SU-DHL-6 (cell line): ENCODE measurements at regions not wholly inside any gene's neighbourhood (a gene's known extent, or its start where the extent isn't known, plus 50 kb on each side); places are given as distances from the start of the nearest gene placed in this dataset.

ENCODE experiments used
- H2AFZ ChIP-seq: fragments of 200-600 bp; sonication (generic); 2 replicates; pipeline ENCODE4 v1.6.1; 2014; ENCODE audit warnings: low read depth, mild to moderate bottlenecking, moderate library complexity, mixed read lengths, antibody characterized with exemption, low read length; ENCODE audit not compliant: severe bottlenecking
- H3F3A ChIP-seq: fragments of 200-600 bp; shearing (Covaris generic); 2 replicates; pipeline ENCODE4 v1.6.0; 2016; ENCODE audit warnings: antibody characterized with exemption, mild to moderate bottlenecking; ENCODE audit not compliant: insufficient read depth
- H3K27ac ChIP-seq: fragments of 200-600 bp; sonication (generic); 2 replicates; pipeline ENCODE4 v1.5.1; 2016; ENCODE audit warnings: low read depth, mild to moderate bottlenecking, low read length, moderate library complexity, mixed read lengths
- H3K27me3 ChIP-seq: fragments of 200-600 bp; sonication (generic), shearing (Covaris generic); 2 replicates; pipeline ENCODE4 v1.6.0; 2014; ENCODE audit warnings: mild to moderate bottlenecking, low read length
- H3K36me3 ChIP-seq: fragments of 200-600 bp; sonication (generic); 2 replicates; pipeline ENCODE4 v1.6.1; 2014; ENCODE audit warnings: mild to moderate bottlenecking, low read length, mixed read lengths
- H3K4me2 ChIP-seq: fragments of 300-600, 200-600 bp; shearing (Covaris generic), sonication (generic); 2 replicates; pipeline ENCODE4 v1.6.0; 2014; ENCODE audit warnings: low read length, low read depth, mild to moderate bottlenecking; ENCODE audit not compliant: poor library complexity, severe bottlenecking
- H3K4me3 ChIP-seq: fragments of 200-600 bp; sonication (generic); 2 replicates; pipeline ENCODE4 v1.5.1; 2014; ENCODE audit warnings: antibody characterized with exemption, low read length, mild to moderate bottlenecking, mixed read lengths; ENCODE audit not compliant: insufficient read depth, poor library complexity, severe bottlenecking
- H3K79me2 ChIP-seq: fragments of 200-600 bp; sonication (generic); 2 replicates; pipeline ENCODE4 v1.6.1; 2014; ENCODE audit warnings: mild to moderate bottlenecking, low read length, moderate library complexity; ENCODE audit not compliant: insufficient read depth
- H3K9ac ChIP-seq: fragments of 200-600 bp; sonication (generic); 2 replicates; pipeline ENCODE4 v1.7.0; 2014; ENCODE audit warnings: mild to moderate bottlenecking, low read length
- H3K9me2 ChIP-seq: fragments of 200-600 bp; sonication (generic); replicated peaks from 2 replicates; pipeline ENCODE4 v1.6.1; 2014; ENCODE audit warnings: low read length; ENCODE audit not compliant: insufficient read depth
- H3K9me3 ChIP-seq: fragments of 200-600 bp; sonication (generic); 2 replicates; pipeline ENCODE4 v1.6.1; 2014; ENCODE audit warnings: low read length, mixed read lengths; ENCODE audit not compliant: insufficient read depth
- H4K20me1 ChIP-seq: fragments of 200-600 bp; sonication (generic); 2 replicates; pipeline ENCODE4 v1.6.1; 2014; ENCODE audit warnings: low read depth, mild to moderate bottlenecking, antibody characterized with exemption, low read length, moderate library complexity, mixed read lengths
- CTCF ChIP-seq: fragments of 200-600 bp; sonication (generic); IDR thresholded peaks from one replicate; pipeline ENCODE4 v1.5.1; 2017; ENCODE audit warnings: antibody characterized with exemption, mild to moderate bottlenecking, low read length, moderate library complexity; ENCODE audit not compliant: insufficient read depth, poor library complexity, severe bottlenecking
- EZH2phosphoT487 ChIP-seq: fragments of 200-600 bp; sonication (generic), shearing (Covaris generic); conservative IDR thresholded peaks from 2 replicates; pipeline ENCODE4 v1.6.1; 2018; ENCODE audit warnings: mild to moderate bottlenecking, antibody characterized with exemption, low read length, moderate library complexity, mixed read lengths

GRCh38 chr3:46133285-46133684, 74.8 kb downstream of the CCR1 start:
- Histone ChIP-seq H3K27me3 (no peaks in the 10 kb centered on the region), H3K79me2 (no peaks in the 10 kb centered on the region), H3F3A (no peaks in the 10 kb centered on the region), H3K36me3 (no peaks in the 10 kb centered on the region), H3K9me3 (no peaks in the 10 kb centered on the region), H3K27ac (no peak overlapping the region), H3K4me3 (no peak overlapping the region), H4K20me1 (no peaks in the 10 kb centered on the region), H3K4me2 (no peak overlapping the region), H3K9me2 (no peaks in the 10 kb centered on the region), H3K9ac (no peak overlapping the region), H2AFZ (no peak overlapping the region)
- no peak for TF ChIP-seq CTCF
- no peak for TF ChIP-seq EZH2phosphoT487

- Histone ChIP-seq H3K27ac (no peak overlapping the region), H3K9me2 (no peaks in the 10 kb centered on the region), H3K4me2 (no peak overlapping the region), H3K27me3 (no peaks in the 10 kb centered on the region), H3K36me3 (no peaks in the 10 kb centered on the region), H3K4me3 (no peak overlapping the region), H3F3A (no peaks in the 10 kb centered on the region), H3K79me2 (no peaks in the 10 kb centered on the region), H3K9ac (no peak overlapping the region), H2AFZ (no peak overlapping the region), H3K9me3 (no peaks in the 10 kb centered on the region), H4K20me1 (no peaks in the 10 kb centered on the region)
- TF ChIP-seq CTCF (no peak), EZH2phosphoT487 (no peak)
Measured at GRCh38 chr3:46132565-46132964, 75.5 kb downstream of the CCR1 start.

GRCh38 chr3:46131884-46132450, 76.1 kb downstream of the CCR1 start:
- TF ChIP-seq EZH2phosphoT487 (no peak), CTCF (no peak)
- no peaks in the 10 kb centered on the region for H3K27me3 ChIP-seq
- H3K9me3 ChIP-seq: no peaks in the 10 kb centered on the region
- H3F3A ChIP-seq: no peaks in the 10 kb centered on the region
- H3K79me2 ChIP-seq: no peaks in the 10 kb centered on the region
- H4K20me1 ChIP-seq: no peaks in the 10 kb centered on the region
- no peak overlapping the region for H3K4me2 ChIP-seq
- no peaks in the 10 kb centered on the region for H3K36me3 ChIP-seq
- no peak overlapping the region for H2AFZ ChIP-seq
- no peak overlapping the region for H3K27ac ChIP-seq
- no peak overlapping the region for H3K4me3 ChIP-seq
- no peaks in the 10 kb centered on the region for H3K9me2 ChIP-seq
- H3K9ac ChIP-seq: no peak overlapping the region
